Stimulated activated CD4-positive, alpha-beta T cell treated with anti-CD3 and anti-CD28 coated beads, Interleukin-1b, Interleukin-23, amount 100 ng/mL, for 4 hours (primary cell): ENCODE measurements at regions not wholly inside any gene's neighbourhood (a gene's known extent, or its start where the extent isn't known, plus 50 kb on each side); places are given as distances from the start of the nearest gene placed in this dataset.

Source experiments
- DNase-seq, 2 donors: peaks; one replicate each; pipeline ENCODE4 v3.0.0-alpha.2; 2020; ENCODE audit warnings: low read depth in 2 of 2

GRCh38 chr4:58205446-58206235 lies 1095.5 kb upstream of the IGFBP7 start:
- DNase-seq = no peak

DNA sequence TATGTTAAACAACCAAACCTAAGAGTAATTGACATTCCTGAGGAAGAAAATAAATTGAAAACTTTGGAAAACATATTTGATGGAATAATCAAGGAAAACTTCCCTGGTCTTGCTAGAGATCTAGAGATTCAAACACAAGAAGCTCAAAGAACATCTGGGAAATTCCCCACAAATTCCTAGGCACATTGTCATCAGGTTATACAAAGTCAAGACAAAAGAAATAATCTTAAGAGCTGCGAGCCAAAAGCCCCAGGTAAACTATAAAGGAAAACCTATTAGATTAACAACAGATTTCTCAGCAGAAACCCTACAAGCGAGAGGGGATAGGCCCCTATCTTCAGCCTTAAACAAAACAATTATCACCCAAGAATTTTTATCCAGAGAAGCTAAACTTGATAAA lies 1082.0 kb upstream of the IGFBP7 start:
- no peak for DNase-seq

- no peak for DNase-seq
These were observed 1080.9 kb upstream of the IGFBP7 start for GRCh38 chr4:58191109-58191508.

DNA sequence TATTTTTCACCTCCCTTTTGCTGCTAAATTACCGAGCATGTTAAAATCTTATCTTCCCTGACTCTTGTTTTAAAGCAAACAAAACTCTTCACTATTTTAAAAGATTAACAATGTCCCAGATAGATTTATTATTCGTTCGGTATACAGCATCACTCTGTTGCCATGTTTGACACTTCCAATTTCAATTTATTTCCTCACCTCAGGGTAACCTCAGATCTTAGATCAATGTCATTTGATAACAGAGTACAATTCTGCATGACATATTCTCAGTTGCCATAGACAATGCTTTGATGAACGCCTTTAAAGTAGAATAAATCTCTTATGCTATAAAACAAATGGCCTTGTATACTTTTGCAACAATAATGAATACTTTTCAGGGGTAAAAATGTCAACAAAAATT lies 1078.1 kb upstream of the IGFBP7 start:
- no peak for DNase-seq

DNA sequence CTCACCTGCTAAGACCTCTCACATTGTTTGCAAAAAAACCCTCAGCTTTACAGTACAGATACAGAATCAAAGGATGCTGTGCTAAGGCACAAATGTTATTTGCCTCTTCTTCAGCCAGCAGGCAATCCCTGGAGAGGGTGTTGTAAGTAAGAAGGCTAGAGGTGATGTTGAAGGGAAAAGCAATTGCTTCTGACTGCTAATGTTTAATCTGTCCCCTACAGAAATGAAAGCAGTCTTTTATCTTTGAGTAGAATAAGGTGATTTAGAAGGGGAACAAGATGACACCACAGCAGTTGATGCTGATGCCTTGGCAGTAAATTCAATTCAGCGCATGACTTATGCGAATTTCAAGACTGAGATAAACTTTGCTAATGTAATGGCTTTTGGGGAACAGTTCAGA lies 1064.8 kb upstream of the IGFBP7 start:
- DNase-seq = no peak

GRCh38 chr4:58166490-58166889 lies 1056.3 kb upstream of the IGFBP7 start:
- no peak for DNase-seq

- no peak for DNase-seq
These were observed 1053.0 kb upstream of the IGFBP7 start for GRCh38 chr4:58163156-58163555.

- no peak for DNase-seq
These were observed 1039.4 kb upstream of the IGFBP7 start for GRCh38 chr4:58149404-58150085.

- DNase-seq = no peak
These were observed 1034.5 kb upstream of the IGFBP7 start for GRCh38 chr4:58144721-58145120.

GRCh38 chr4:58138786-58139668 lies 1028.8 kb upstream of the IGFBP7 start:
- no peak for DNase-seq

DNA sequence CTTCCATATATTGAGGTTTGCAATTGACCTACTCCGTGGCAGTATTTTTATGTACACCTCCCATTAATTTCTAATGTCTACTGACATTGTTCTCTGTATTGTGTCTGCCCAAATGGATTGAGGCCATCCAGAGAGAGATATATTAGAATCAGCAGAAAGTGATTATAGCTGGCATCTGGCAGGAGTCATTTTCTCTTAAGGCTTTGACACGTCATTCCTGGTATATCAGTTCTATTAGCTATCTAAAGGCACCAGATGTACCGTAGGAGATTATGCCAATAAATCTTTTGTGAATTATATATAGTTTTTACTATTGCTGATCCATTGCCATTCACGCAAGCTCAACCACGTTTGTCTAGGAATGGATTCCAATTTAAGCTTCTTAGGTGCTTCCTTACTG lies 1026.4 kb upstream of the IGFBP7 start:
- DNase-seq = no peak

DNA sequence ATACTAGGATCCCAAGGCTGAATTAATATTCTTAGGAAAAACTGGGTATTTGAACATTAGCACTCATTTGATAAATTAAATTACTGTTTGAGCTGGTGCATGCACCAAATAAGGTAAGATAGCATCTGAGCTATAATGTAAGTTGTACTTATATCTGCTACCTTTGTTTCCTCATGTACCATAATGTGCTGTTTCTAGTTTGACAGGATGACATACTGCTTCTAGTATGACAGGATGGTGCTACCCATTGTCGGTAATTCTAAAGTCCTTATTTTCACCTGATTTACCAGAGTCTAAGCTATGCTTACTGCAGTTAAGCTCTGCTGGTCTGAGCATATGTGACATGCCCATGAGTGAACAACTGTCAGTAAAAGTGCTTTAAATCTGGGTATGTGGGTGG lies 1017.5 kb upstream of the IGFBP7 start:
- no peak for DNase-seq

- no peak for DNase-seq
These were observed 1009.1 kb upstream of the IGFBP7 start for GRCh38 chr4:58119298-58119697.

DNA sequence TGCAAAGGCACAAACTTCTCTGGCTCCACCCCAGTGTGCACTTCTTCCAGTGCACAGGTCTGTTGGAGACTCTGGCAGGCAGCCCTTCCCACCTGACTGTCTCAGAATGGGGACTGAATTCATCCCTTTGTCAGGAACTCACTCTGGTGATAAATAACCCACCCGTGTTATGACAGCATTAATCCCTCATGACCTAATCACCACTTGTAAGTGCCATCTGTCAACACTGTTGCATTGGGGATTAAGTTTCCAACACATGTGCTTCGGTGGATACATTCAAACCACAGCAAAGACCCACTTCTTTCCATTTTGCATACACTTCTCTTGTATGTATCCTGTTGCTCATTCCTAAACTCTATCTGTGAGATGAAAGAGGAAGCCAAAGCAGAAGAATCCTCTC lies 1002.9 kb upstream of the IGFBP7 start:
- no peak for DNase-seq

- DNase-seq = no peak
These were observed 1001.6 kb upstream of the IGFBP7 start for GRCh38 chr4:58111818-58112217.

DNA sequence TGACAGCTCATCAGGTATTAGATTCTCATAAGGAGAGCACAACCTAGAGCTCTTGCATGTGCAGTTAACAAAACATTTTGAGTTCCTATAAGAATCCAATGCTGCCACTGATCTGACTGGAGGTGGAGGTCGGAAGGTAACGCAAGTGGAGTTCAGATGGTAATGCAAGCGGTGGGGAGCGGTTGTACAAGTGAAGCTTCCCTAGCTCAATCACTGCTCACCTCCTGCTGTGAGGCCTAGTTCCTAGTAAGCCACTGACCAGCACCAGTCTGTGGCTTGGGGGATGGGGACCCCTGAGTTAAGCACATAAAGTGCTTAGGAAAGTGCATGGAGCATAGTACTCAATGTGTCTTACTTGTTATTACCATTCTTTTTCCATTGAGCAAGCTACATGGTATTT lies 983.2 kb upstream of the IGFBP7 start:
- no peak for DNase-seq

DNA sequence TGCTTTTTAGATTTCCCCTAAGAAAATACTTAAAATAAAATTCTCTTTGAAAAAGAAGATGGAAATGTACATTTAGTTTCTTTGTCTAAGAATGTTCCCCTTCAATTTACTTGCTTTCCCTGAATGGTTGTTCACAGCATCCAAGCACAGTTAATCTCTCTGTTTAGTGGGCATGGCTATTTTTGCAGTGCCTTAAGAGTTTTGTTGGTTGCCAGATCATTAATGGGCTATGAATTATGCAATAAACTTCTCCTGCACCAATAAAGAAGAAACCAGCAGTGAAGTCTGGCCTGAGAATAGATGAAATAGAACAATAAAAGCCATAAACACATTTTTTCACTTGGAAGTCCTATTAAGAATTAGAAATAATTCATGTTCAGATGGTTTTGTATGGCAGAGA lies 980.4 kb upstream of the IGFBP7 start:
- no peak for DNase-seq

GRCh38 chr4:58081356-58081755 lies 971.2 kb upstream of the IGFBP7 start:
- no peak for DNase-seq

DNA sequence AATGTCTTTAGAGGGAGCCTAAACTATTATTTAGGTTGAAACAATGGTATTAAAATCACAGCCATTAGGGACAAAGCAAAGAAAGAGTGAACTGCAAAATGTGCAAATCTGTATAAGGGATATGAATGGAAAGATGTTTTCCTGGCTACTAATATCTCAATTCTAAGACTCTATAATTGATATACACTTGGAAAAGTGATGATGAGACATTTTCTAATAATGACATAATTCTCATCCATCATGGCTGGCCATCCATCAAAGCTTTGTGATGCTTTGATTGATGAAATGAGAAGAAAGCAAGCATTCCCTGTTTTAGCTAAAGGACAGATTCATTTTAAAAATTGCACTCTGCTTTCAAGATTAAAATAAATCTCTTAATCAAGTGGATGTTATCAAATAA lies 965.5 kb upstream of the IGFBP7 start:
- no peak for DNase-seq

GRCh38 chr4:58074382-58074781 lies 964.2 kb upstream of the IGFBP7 start:
- DNase-seq = no peak

GRCh38 chr4:58070726-58071125 lies 960.5 kb upstream of the IGFBP7 start:
- DNase-seq = no peak

GRCh38 chr4:58064653-58065052 lies 954.5 kb upstream of the IGFBP7 start:
- no peak for DNase-seq
